GM21526 (cell line): ENCODE measurements at regions not wholly inside any gene's neighbourhood (a gene's known extent, or its start where the extent isn't known, plus 50 kb on each side); places are given as distances from the start of the nearest gene placed in this dataset.

Experiments
- ATAC-seq: cut with Tn5 transposase; IDR thresholded peaks from one replicate; pipeline ENCODE4 v1.9.1; 2021; ENCODE audit warnings: moderate library complexity; ENCODE audit not compliant: unreplicated experiment, low FRiP score

DNA sequence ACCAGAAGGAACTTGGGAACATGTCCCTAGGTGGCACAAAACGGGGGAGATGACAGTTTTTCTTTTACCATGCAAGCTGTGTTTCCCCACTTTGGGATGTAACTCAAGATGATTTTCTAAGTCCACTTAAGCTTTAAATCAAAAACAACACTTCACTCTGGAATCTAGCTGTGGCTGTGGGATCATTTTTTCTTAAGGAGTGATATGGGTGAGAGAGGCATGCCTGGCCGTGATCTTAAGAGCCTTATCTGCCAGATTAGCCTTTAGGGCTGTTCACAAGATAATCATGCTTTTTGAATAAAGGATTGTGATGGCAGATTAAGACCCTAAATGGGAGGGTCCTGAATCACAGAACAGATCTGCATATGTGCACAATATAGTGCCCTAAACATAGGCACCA, 384.8 kb upstream of the SEMA6D start:
- ATAC-seq: no peak

DNA sequence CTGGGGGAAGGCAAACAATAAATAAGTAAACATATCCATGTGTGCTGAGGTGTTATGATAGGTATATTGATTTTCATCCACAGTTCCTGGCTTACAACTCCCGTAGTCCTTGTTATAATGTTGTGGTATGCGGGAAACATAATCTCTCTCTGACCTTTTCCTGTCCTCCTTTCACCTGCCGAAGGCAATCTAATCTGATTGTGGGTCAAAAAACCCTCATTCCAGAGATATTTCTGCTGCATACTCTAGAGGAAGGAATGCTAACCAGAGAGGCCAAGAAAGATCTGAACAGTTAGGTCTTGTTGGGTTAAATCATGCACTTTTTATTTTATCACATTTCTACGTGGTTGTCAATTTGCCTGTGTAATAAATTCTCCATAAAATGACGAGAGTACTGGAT, 383.6 kb upstream of the SEMA6D start:
- ATAC-seq: no peak

DNA sequence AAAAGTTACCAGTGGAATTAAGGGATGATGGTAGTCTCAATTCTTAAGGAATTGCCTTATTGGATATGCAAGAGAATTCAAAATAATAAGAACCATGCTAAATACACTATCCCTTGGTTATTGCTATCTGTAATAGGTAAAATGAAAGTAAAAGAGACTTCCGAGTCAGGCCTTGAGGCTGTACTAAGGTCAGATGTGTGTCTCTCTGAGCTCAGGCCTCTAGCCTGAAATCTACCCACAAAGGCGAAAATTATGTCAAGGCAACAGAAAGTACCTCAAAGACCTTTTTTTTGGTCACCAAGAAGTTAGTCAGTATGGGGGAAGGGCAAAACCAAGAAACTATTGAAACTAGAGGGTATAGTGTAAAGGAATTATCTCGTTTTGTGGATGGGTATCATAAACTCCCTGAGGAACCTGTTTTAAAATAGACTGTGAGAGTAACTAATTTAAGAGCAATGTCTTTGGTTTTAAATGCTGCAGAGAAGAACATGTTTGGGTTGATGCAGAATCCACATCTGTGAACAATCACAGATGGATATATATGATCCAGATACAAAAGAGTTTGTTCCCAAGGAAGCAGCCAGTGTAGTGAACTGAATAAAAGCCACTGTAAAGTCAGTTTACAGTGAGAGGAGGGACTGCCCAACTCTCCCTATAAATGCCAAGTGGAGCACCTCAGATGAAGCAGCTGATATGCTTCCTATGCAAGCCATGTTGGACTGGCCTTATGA, 382.3 kb upstream of the SEMA6D start:
- ATAC-seq: no peak

GRCh38 chr15:47337106-47337505, 380.2 kb upstream of the SEMA6D start:
- no peak for ATAC-seq

- no peak for ATAC-seq
Measured at GRCh38 chr15:47337836-47338235, 379.5 kb upstream of the SEMA6D start.

DNA sequence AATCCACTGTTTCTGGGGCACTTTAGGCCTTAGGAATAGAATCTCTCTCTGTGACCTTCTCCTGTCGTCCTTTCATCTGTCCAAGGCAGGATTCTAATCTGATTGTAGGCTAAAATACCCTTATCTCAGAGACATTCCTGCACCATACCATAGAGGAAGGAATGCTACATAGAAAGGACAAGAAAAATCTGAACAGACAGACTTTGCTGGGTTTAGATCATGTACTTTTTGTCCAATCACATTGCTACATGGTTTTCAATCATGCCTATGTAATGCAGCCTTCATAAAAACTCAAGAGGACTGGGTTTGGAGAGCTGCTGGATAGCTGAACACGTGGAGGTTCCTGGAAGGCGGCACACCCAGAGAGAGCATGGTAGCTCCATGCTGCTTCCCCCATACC, 378.5 kb upstream of the SEMA6D start:
- no peak for ATAC-seq

DNA sequence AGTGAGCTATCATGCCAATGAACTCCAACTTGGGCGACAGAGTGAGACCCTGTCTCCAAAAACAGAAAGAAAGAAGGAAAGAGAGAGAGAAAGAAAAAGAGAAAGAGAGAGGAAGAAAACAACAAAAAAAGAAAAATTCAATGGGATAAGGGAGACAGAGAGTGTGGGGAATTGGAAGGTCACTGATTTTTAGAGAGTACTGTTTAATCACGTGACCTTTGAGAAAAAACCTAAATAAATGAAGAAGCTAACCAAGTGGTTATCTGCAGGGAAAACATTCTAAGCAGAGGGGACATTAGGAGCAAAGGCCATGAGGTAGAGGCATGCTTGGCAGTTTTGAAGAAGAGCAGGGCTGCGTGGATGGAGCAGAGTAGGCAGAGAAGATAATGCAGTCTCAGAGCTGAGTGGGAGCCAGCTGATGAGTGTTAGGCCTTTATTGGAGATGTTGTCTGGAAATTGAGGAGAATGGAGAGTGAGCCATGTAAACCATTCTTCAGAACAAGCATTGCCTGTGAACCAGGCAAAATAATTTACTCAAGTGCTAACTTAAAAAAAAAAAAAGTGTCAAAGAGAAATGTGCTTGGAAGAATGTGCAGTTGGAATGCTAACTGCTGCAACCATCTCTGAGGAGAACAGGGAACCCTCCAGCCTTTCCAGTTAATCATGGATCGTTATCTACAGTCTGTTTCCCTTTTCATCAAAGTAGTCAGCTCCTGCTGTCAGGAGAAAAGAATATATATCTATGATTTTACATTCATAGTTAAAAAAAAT, 377.3 kb upstream of the SEMA6D start:
- no peak for ATAC-seq

DNA sequence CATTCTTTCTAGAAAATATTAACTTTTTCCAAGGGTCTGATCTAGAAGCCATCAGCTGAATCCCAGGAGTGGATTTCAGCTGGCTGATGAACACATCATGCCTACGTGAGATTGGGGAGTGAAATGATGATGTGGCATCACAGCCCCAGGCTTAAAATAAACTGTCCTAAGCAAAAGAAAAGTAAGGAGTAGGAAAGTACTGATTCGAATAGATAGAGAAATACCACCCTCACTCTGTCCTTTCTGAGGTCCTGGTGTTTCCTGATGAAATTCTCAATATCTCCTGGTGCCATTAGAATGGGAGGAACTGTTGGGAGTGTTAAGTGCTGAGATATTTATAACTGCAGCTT, 376.8 kb upstream of the SEMA6D start:
- ATAC-seq: no peak

- no peak for ATAC-seq
Measured at GRCh38 chr15:47349179-47349578, 368.1 kb upstream of the SEMA6D start.

- ATAC-seq: no peak
Measured at GRCh38 chr15:47351501-47351900, 365.8 kb upstream of the SEMA6D start.

GRCh38 chr15:47352217-47352616, 365.1 kb upstream of the SEMA6D start:
- ATAC-seq: no peak

- ATAC-seq: no peak
Measured at GRCh38 chr15:47355759-47356158, 361.5 kb upstream of the SEMA6D start.

- ATAC-seq: no peak
Measured at GRCh38 chr15:47356297-47356696, 361.0 kb upstream of the SEMA6D start.

GRCh38 chr15:47358876-47359275, 358.4 kb upstream of the SEMA6D start:
- ATAC-seq: no peak

DNA sequence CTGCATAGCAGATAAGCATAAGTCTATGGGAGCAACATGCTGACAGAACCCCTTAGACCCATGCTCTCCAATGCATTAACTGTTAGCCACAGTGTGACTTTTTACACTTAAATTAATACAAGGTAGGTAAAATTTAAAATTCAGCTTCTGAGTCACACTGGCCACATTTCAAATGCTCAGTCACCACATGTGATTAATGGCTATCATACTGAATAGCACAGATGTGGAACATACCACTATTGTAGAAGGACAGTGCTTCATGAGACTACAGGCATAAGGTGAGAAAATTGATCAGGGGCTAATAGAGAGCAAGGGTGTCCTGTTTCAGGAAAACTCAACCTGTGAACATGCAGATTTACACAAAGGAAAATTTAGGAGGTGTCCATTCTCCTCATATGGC, 357.0 kb upstream of the SEMA6D start:
- ATAC-seq: no peak

- no peak for ATAC-seq
Measured at GRCh38 chr15:47362118-47362905, 355.0 kb upstream of the SEMA6D start.

GRCh38 chr15:47363653-47364052, 353.7 kb upstream of the SEMA6D start:
- ATAC-seq: no peak

DNA sequence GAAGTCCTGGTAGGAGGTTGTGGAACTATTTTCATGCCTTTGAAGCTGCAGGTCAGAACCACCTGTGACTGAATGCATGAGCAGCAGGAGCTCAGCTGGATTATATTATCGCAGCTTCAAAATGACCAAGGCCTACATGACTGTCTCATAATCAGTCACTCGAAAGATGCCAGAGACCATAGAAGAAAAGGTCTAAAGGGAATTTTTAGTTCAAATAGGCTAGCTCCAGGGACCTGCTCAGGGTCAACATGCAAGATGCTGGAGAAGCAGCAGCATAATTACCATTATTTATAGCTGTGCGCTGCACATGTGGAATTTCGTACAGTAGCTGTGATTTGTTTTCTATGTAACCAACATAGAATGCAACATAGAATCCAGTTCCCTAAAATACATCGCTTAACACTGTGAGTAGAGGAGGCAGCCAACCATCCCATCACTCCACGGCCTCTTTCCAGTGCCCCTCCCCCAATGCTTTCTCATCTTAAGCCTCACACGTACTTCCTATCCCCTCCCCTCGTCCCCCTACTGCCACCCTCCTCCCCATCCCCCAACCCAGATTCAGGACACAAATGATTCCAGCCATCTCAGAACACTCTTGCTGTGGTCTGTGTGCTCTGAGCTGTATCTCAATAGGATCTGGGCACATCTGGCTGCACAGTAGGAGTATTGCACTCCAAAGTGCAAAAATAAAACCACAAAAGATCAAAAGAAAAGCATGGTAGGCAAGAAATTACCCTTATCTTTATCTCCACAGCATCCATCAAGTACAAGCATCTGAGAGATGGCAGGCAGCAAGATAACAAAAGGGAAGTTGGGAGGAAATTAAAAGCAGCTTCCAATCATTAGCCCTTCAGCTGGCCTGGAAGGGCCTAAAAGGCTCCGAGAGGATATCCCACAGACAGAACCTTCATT, 352.8 kb upstream of the SEMA6D start:
- no peak for ATAC-seq

- ATAC-seq: no peak
Measured at GRCh38 chr15:47366884-47367283, 350.4 kb upstream of the SEMA6D start.

GRCh38 chr15:47367726-47368390, 349.4 kb upstream of the SEMA6D start:
- ATAC-seq: no peak
